DND-41 (cell line): ENCODE measurements at regions not wholly inside any gene's neighbourhood (a gene's known extent, or its start where the extent isn't known, plus 50 kb on each side); places are given as distances from the start of the nearest gene placed in this dataset.
"Not testable (repeated sequence)": the region's sequence is repeated elsewhere in the genome, so short reads cannot be mapped to it uniquely, and the experiment has no call there.

Experiments
- EZH2 ChIP-seq: IDR thresholded peaks from 3 replicates; pipeline ENCODE4 v1.6.1; 2012; ENCODE audit warnings: borderline replicate concordance, low read depth, mild to moderate bottlenecking, moderate library complexity, low read length, inconsistent platforms; ENCODE audit not compliant: severe bottlenecking
- TF ChIP-seq, protein P1 (sequence below): IDR thresholded peaks from 2 replicates; pipeline ENCODE4 v1.5.1; 2012; ENCODE audit warnings: borderline replicate concordance, low read length, moderate library complexity, mild to moderate bottlenecking; ENCODE audit not compliant: poor library complexity, severe bottlenecking; ENCODE audit errors: extremely low read depth

DNA sequence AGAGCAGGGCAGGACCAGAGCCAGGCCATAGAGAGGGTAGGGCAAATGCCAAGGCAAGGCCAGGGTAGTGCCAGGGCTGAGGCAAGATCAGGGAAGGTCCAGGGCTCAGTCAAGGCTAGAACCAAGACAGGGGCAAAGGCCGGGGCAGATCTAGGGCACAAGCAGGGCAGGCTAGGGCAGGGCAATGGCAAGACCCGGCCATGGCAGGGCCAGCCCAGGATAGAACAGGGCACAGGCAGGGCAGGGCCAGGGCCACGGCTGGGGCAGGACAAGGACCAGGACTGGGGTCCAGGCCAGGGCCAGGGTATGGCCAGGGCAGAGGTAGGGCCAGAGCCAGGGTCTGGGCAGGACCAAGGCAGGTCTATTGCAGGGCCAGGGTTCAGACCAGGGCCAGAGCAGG, 2873.2 kb downstream of the RPIA start:
- TF ChIP-seq, protein P1, sequence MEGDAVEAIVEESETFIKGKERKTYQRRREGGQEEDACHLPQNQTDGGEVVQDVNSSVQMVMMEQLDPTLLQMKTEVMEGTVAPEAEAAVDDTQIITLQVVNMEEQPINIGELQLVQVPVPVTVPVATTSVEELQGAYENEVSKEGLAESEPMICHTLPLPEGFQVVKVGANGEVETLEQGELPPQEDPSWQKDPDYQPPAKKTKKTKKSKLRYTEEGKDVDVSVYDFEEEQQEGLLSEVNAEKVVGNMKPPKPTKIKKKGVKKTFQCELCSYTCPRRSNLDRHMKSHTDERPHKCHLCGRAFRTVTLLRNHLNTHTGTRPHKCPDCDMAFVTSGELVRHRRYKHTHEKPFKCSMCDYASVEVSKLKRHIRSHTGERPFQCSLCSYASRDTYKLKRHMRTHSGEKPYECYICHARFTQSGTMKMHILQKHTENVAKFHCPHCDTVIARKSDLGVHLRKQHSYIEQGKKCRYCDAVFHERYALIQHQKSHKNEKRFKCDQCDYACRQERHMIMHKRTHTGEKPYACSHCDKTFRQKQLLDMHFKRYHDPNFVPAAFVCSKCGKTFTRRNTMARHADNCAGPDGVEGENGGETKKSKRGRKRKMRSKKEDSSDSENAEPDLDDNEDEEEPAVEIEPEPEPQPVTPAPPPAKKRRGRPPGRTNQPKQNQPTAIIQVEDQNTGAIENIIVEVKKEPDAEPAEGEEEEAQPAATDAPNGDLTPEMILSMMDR: not testable (repeated sequence)
- not testable (repeated sequence) for TF ChIP-seq EZH2
